GM19467 (cell line): ENCODE measurements at regions not wholly inside any gene's neighbourhood (a gene's known extent, or its start where the extent isn't known, plus 50 kb on each side); places are given as distances from the start of the nearest gene placed in this dataset.
"Not testable (repeated sequence)": the region's sequence is repeated elsewhere in the genome, so short reads cannot be mapped to it uniquely, and the experiment has no call there.

Experiments
- ATAC-seq: cut with Tn5 transposase; IDR thresholded peaks from one replicate; pipeline ENCODE4 v1.9.1; 2021; ENCODE audit warnings: mild to moderate bottlenecking, moderate library complexity; ENCODE audit not compliant: unreplicated experiment

DNA sequence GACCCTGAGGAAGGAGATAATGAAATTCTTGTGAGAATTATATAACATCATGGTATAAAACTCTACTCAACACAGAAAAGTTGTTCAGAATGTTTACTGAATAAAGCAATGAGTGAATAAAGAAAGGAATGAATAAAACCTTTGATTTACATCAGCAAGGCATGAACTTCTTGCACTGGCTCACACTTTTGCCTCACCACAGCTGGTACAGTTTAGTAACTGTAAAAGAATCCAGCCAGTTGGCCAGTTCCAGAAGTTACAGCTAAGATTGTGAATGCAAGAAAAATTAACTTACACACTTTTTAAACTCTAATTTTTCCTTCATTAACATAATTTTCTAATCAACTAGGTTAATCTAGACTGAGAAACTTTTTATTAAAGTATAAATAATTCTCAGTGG lies 490.9 kb downstream of the NFIB start:
- no peak for ATAC-seq

DNA sequence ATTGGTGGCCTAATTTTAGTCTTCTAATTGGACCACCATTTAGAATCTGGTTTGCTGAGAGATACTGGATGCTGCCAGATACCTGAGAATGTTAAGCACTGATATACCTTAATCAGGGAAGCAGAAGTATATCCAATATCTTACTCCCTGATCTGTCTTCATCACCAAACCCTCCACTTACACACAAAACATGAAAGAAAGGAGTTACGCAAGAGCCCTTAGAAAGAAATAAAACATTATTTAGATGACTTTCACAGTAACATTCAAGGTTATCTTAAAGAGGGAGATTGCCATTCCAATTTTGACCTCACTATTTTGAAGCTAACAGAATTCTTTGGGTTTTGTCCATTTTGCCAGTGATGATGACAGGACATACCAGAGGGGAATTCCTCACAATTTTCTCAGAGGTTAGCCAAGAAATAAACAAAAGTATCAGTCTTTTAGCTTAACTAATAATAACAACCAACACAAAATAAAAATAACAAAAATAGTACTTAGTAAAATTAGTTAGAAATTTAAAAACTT lies 496.1 kb downstream of the NFIB start:
- ATAC-seq: no peak

DNA sequence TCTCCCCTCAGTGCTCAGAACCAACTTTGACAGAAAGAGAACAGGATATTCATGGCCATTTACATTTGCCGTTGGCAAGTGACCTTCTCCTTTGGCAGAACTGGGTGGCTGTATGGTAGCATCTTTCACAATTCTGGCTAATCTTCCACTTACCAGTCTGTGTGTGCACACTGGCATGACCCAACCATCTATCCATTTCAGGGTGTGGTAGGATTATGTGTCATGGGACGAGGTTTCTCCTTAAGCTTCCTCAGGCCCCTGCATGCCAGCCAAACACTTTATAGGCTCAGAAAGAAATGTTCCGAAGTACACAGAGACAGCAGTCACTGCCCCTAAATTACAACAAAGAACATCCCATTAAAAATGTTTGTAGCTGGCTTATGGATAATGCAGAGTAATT lies 497.1 kb downstream of the NFIB start:
- ATAC-seq: no peak

DNA sequence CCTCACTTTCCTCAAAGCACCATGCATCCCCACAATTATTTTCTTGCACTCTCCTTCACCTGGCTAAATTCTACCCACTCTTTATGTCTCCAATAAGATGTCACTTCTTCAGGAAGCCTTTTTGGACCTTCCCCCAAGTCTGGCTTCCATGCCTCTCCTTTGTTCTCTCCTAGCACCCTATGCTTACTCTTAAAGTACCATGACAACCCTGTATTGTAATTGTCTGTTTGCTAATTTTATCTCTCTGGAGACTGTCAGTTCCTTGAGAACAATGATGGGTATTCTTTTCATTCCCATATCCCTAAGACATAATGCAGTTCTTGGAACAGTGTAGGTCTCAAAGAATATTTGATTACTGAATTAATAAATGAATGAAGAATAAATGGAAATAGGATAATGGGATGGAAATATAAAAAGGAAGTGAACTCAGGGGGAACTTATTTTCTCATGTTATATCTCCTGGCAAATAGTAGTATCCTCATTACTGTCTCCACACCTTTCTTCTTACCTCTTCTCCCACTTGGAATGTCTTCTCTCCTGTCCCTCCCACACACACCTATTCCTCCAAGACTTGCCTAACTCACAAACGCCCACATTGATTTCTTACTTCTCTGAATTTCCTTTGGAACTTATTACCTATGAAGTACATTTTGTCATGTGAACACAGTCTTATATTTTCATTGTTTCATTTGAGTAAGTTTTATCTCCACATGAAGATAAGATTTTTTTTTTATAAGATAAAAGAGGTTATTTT lies 499.1 kb downstream of the NFIB start:
- ATAC-seq: no peak

DNA sequence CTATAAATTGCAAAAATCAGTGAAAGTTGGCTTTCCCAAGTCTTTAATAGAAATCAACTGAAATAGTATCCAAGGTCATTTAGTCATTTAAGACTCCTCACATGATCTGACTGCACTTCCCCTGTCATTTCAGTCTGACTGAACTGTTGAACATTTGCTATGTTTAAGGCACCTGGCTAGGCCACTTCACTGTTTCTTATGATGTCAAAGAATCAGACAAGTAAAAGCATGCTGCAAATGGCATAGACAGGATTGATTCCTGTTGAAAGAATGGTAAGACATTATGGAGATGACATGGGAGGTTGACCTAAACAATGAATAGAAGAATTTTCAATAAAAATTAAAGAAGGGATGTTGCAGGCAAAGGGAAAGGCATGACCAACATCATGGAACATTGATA lies 502.1 kb downstream of the NFIB start:
- ATAC-seq: no peak

DNA sequence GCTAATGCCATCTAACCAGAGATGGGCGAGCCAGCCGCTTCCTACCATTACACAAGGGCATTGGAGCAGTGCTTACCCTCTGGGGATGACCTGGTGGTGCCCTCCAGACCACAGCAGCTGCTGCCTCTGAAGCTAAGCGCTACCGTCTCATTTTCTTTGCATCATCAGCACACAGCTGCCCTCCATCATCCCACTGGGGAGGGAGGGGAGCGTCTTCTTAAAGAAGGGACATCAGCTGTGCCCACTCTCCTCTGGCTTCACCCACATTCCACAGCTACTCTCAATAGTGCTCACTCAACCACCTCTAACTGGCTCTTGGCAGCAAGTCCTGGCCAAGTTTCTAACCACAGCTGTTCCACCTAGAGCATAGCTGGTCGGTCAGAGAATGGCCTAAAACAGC lies 503.4 kb downstream of the NFIB start:
- ATAC-seq: no peak

DNA sequence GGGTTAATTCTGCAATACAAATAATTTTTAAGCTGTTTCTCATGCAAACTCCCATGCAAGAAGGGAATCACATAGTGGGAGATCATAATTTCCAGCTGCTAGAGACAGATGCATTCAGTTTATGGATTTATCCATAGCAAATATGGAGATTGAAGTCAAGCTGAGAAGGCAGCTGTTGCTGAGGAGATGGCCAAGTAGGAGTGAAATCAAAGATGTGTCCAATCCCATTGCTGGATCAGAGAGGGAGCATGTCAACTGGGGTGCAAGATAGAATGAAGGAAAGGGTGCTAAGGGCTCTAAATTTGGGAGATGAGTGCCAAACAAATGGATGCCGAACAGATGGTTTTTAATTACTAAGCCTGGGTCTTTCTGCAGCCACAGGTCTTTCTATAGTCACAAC lies 504.5 kb downstream of the NFIB start:
- no peak for ATAC-seq

DNA sequence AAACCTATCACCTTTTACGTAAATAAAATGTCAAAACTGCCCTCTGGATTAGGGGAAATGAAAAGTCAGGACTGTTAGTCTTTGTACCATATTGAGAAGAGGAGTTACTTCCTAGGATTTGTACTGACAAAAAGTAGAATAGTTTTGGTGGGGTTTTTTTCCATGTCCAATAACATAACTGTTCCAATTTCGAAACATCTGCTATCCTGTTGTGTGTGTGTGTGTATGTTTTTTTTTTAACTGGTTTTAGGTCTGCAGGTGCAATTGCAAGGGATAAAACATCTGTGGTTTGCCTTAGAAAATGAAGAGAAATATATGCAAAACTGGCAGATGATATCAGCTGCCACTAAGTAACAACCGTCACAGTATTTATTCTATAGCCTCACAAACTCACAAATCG lies 506.8 kb downstream of the NFIB start:
- ATAC-seq: no peak

DNA sequence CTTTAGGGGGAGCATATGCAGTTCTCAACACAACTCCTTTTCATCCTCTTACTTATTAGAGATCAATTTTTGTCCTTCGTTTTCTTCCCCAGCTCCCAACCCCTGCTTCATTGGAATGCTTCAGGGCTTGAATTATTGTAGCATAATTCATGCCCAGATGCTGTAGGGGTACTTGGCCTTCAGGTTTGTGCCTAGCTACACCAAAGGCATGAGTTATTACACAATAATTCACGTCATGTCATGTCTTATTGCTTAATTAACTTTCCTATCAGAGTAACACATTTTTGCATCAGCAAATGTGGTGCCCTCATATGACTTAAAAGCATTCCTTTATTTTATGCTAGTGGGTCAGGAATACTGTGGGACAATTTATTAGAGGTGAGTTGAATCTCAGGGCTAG lies 507.2 kb downstream of the NFIB start:
- ATAC-seq: no peak

DNA sequence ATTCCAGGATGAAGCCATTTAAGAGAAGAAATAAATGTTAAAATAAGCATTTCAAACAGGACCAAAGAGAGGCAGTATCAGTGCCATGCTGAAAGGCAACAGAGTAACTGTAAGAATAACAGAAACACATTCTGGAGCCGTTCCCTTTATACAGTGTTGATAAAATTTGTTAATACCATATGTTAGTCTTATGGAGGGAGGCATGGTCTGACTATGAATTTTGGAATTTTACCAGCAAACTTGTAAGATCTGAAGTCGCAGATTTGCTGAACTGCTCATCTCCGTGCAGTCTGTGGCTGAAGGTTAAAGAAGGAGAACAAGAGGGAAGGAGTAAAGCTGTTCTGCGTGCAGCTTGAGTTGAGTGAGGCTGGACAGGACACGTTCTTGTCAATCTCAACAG lies 508.4 kb downstream of the NFIB start:
- ATAC-seq: no peak

DNA sequence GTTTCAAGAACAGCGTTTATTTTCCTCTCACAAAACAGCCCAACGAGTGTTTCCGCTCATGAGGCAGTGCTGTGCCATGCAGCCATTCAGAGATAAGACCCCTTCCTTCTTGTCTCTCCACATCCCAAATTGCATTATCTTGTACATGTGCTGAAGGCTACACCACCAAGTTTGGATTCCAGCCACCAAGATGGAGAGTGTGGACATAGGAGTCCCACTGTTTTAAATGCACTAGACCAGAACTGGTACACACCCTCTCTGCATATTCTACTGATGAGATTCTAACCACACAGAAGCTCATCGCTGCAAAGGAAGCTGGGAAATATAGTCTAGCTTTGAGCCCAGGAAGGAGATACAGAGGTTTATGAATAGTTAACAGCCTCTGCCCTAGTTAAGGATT lies 509.4 kb downstream of the NFIB start:
- no peak for ATAC-seq

DNA sequence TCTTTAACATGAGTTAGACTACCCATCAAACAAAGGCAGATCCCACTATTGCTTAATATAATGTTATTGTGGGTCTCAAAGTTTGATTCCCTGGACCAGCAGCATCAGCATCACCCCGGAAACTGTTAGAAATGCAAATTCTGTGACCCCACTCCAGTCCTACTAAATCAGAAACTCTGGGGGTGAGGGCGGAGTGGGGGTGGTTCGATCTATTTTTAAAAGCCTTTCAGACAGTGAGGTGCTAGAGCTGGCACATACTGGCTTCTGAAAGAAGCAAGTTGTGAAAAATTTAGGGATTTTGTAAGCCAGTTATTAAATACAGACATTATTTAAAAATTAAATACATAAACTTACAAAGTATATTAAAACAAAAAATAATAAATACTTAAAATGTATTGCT lies 513.2 kb downstream of the NFIB start:
- no peak for ATAC-seq

DNA sequence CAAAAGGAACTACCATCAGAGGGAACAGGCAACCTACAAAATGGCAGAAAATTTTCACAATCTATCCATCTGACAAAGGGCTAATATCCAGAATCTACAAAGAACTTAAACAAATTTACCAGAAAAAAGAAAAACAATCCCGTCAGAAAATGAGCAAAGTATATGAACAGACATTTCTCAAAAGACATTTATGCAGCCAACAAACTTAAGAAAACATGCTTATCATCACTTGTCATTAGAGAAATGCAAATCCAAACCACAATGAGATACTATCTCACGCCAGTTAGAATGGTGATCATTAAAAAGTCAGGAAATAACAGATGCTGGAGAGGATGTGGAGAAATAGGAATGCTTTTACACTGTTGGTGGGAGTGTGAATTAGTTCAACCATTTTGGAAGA lies 516.2 kb downstream of the NFIB start:
- ATAC-seq: not testable (repeated sequence)

DNA sequence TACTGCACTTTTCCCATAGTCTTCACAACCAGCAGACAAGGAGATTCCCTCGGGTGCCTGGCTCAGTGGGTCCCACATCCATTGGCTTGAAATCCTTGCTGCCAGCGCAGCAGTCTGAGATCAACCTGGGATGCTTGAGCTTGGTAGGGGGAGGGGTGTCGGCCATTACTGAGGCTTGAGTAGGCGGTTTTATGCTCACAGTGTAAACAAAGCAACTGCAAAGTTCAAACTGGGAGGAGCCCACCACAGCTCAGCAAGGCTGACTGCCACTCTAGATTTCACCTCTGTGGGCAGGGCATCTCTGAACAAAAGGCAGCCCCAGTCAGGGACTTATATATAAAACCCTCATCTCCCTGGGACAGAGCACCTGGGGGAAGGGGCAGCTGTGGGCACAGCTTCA lies 512.3 kb upstream of the MPDZ start:
- ATAC-seq: no peak

DNA sequence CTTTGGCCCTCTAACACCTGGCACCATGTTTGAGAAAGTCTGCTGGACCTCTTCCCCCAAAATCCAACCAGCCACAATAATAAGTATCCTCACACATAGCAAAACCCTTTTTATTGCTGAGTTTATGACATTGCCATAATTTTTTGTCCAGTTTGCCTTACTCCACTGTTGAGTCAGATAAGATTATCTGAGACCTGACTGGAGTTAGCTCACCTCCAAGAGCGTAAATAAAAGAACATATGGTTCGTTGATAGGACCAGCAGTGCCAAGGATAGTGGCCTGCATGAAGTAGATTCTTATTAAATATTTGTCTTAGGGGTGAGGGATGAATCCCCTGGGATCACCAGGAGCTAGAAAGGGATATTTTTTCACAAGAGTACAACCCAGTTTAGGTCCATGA lies 510.6 kb upstream of the MPDZ start:
- ATAC-seq: no peak

DNA sequence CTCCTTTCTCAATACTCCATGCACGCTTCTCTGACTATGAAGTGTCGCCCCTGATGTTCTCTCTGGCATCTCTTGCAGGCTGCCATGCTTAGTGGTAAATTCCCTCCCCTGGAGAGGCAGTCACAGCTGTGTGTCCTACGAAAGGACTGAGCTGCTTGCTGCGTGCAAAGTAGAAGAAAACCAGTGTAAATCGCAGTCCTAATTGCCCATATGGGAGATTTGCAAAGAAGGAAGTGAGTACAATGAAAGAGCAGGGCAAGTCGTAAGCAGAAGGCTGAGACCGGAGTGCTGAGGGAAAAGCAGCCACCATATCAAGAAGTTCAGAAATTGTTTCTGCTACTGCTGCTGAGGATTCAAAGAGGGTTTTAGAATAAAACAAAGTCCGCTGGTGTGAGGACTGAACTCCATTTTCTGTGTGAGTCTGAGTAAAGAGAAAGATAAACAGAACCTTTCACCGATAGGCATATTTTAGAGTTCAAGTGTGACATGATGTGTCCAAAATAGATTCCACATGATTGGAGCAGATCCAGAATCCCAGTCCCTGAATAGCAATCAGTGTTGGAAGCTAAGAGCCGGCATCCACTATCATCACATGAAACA lies 507.8 kb upstream of the MPDZ start:
- no peak for ATAC-seq

DNA sequence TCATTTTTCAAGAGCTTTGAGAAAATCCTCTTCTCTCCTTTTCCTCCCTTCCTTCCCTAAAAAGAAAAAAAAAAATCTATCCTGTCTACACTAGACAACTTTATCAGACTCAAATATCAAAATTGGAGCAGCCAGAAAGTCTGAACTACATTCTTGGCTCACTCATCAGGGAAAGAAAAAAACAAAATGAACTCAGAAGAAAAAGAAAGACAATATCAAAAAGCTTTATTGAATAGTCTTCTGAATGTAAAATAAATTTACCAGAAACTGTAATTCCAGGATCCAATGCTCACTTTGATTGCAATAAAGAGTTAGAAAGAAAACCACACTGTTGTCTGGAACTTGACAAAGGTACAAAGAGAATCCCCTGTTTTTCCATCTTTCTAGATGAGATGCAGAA lies 507.2 kb upstream of the MPDZ start:
- ATAC-seq: no peak

DNA sequence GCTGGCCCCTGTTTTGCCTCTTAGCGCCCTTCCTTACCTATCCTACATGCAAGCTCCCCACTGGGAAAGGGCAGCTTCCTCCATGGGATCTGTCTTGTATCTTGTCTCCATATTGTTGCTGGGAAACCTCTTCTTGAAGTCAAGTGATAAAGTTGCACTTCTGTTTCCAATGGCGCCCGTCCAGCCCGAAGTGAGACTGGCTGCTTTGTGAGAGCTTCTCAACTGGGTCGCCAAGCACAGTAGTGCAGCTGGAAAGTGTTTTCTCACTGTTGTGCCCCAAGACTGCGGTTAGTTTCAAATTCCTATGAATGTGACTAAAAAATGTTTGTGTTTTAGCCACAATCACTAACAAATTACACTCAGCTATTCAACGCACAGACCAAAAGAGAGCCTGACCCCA lies 506.6 kb upstream of the MPDZ start:
- ATAC-seq: no peak

DNA sequence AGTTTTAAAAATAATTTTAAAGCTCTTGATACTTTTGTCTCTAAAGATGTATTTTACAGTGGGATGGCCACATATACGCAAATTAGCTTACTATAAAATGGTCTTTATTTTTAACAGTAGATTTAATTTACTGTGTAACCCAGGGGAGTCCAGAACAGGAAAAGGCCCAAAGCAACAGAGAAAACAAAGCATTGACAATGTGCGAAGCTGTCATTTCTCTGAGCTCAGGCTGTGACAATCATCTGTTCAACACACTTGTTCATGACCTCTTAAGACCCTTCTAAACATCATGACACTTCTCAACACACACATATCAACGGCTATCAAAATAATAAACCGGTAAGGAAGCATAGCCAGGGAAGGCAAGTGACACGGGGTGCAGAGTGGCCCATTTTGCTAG lies 499.6 kb upstream of the MPDZ start:
- no peak for ATAC-seq

DNA sequence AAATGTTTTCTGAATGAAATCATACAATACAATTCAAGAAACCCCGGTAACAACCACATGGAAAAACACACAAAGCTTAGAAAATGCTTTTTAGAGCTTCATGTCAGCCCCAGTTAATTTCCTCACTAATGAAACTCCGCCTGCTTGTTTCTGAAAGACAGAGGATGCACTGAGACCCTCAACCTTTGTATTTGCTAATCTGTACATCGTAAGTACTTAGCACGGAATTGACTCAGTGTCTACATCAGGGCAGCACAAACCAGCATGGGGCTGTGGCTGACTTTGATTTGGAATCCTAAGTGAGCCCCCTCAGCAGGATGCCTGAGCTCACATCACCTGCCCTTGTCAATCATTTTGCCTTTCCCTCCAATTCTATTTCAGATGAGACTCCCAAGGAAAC lies 499.1 kb upstream of the MPDZ start:
- ATAC-seq: no peak

DNA sequence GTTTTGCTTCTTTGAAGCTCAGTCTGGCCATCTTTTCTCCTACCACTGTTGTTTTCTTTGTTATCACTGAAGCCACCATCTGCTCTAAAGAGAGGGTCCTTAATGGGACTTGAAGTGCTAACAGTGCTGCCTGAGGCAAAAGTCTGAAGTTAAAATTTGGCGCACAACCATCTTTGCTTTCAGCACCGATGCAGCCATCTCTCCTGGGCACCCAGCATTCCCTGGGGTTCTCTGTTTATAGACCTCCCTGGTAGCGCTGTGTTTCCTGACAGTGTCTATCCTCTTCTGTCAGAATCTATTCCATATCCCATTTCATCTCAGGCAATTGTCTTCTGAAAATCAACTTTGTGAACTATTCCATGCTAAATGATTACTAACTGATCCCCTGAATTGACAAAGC lies 491.5 kb upstream of the MPDZ start:
- no peak for ATAC-seq

DNA sequence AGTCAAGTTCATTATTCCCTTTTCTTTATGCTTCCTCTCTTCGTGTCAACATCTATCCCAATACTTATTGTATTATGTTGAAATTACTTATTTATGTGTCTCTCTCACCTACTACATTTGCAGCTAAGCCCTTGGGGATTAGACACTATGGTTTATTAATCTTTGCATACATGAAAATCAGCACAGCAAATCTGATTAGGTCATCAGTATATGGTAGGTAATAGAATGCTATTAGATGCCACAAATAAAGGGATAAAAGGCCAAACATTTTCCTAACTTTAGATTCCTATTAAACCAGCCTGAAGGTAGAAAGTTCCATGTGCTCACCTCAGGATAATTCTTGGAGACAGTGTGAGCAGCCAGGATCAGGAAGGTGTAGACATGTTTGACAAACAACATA lies 490.1 kb upstream of the MPDZ start:
- ATAC-seq: no peak

DNA sequence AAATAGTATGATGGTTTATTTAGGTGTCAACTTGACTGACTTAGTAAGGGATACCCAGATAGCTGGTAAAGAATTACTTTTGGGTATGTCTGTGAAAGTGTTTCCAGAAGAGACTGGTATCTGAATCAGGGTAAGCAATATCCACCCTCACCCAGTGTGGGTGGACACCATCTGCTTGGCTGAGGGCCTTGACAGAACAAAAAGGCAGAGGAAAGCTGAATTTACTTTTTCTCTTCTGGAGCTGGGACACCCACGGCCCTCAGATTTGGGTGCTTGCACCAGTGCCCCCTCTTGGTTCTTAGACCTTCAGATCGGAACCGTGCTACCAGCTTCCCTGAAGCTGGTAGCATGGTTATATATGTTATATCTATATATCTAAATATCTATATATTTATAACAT lies 489.5 kb upstream of the MPDZ start:
- no peak for ATAC-seq
